ENCODE measurements at regions not wholly inside any gene's neighbourhood (a gene's known extent, or its start where the extent isn't known, plus 50 kb on each side); places are given as distances from the start of the nearest gene placed in this dataset.

GRCh38 chr1:80101159-80101558, 1094.6 kb upstream of the ADGRL4 start:
- Histone ChIP-seq H3K27me3 (replicated peaks; ENCODE audit: insufficient read depth, low read length) (no peaks in the 10 kb centered on the region), H4K20me1 (ENCODE audit: insufficient read depth, low read length) (no peaks in the 10 kb centered on the region), H3F3A (ENCODE audit: insufficient read depth, low read length) (no peaks in the 10 kb centered on the region), H3K4me2 (ENCODE audit: low read depth, low read length) (no peak overlapping the region), H3K9me2 (replicated peaks; ENCODE audit: insufficient read depth, low read length) (no peaks in the 10 kb centered on the region), H3K27ac (ENCODE audit: low read length) (no peak overlapping the region), H2AFZ (ENCODE audit: low read length) (no peak overlapping the region), H3K4me3 (ENCODE audit: low read length) (no peak overlapping the region), H3K79me2 (ENCODE audit: low read length) (no peaks in the 10 kb centered on the region), H3K36me3 (replicated peaks; ENCODE audit: insufficient read depth, low read length) (no peaks in the 10 kb centered on the region), H3K9ac (ENCODE audit: low read length) (no peak overlapping the region), H3K9me3 (replicated peaks; ENCODE audit: insufficient read depth, low read length) (no peaks in the 10 kb centered on the region; the same call in 1 of the 2 replicates), H3K4me1 (ENCODE audit: low read length) (no peaks in the 10 kb centered on the region)
- TF ChIP-seq EZH2 (optimal IDR thresholded peaks at IDR 0.05; ENCODE audit: low read depth, low read length) (no peak), CTCF (IDR thresholded peaks at IDR 0.05; ENCODE audit: low read length) (no peak), EZH2phosphoT487 (IDR thresholded peaks at IDR 0.05; ENCODE audit: low read length) (no peak)
- no peak for DNase-seq

GRCh38 chr1:80099713-80100112, 1093.2 kb upstream of the ADGRL4 start:
- no peak overlapping the region for H3K27ac ChIP-seq (ENCODE audit: low read length)
- no peak for DNase-seq
- H3K4me2 ChIP-seq (ENCODE audit: low read depth, low read length), result no peak overlapping the region
- no peaks in the 10 kb centered on the region; the same call in 1 of the 2 replicates for H3K9me3 ChIP-seq (replicated peaks; ENCODE audit: insufficient read depth, low read length)
- no peaks in the 10 kb centered on the region for H3F3A ChIP-seq (ENCODE audit: insufficient read depth, low read length)
- no peaks in the 10 kb centered on the region for H3K27me3 ChIP-seq (replicated peaks; ENCODE audit: insufficient read depth, low read length)
- H3K4me1 ChIP-seq (ENCODE audit: low read length), result no peaks in the 10 kb centered on the region
- no peak overlapping the region for H3K9ac ChIP-seq (ENCODE audit: low read length)
- H3K36me3 ChIP-seq (replicated peaks; ENCODE audit: insufficient read depth, low read length), result no peaks in the 10 kb centered on the region
- H3K79me2 ChIP-seq (ENCODE audit: low read length), result no peaks in the 10 kb centered on the region
- H2AFZ ChIP-seq (ENCODE audit: low read length), result no peak overlapping the region
- no peak overlapping the region for H3K4me3 ChIP-seq (ENCODE audit: low read length)
- no peaks in the 10 kb centered on the region for H3K9me2 ChIP-seq (replicated peaks; ENCODE audit: insufficient read depth, low read length)
- H4K20me1 ChIP-seq (ENCODE audit: insufficient read depth, low read length), result no peaks in the 10 kb centered on the region
- TF ChIP-seq EZH2 (optimal IDR thresholded peaks at IDR 0.05; ENCODE audit: low read depth, low read length) (no peak), CTCF (IDR thresholded peaks at IDR 0.05; ENCODE audit: low read length) (no peak), EZH2phosphoT487 (IDR thresholded peaks at IDR 0.05; ENCODE audit: low read length) (no peak)

GRCh38 chr1:80085067-80085466, 1078.5 kb upstream of the ADGRL4 start:
- Histone ChIP-seq H3K79me2 (ENCODE audit: low read length) (no peaks in the 10 kb centered on the region), H3K4me1 (ENCODE audit: low read length) (no peaks in the 10 kb centered on the region), H3K4me2 (ENCODE audit: low read depth, low read length) (no peak overlapping the region)

More at GRCh38 chr1:80085067-80085466, 1078.5 kb upstream of the ADGRL4 start:
- Histone ChIP-seq H3K9me2 (replicated peaks; ENCODE audit: insufficient read depth, low read length) (no peaks in the 10 kb centered on the region), H3K36me3 (replicated peaks; ENCODE audit: insufficient read depth, low read length) (no peaks in the 10 kb centered on the region), H3K4me3 (ENCODE audit: low read length) (no peak overlapping the region), H3F3A (ENCODE audit: insufficient read depth, low read length) (no peaks in the 10 kb centered on the region), H4K20me1 (ENCODE audit: insufficient read depth, low read length) (no peaks in the 10 kb centered on the region), H3K27ac (ENCODE audit: low read length) (no peak overlapping the region), H3K9ac (ENCODE audit: low read length) (no peak overlapping the region), H3K9me3 (replicated peaks; ENCODE audit: insufficient read depth, low read length) (no peaks in the 10 kb centered on the region), H2AFZ (ENCODE audit: low read length) (no peak overlapping the region), H3K27me3 (replicated peaks; ENCODE audit: insufficient read depth, low read length) (no peaks in the 10 kb centered on the region)
- TF ChIP-seq CTCF (IDR thresholded peaks at IDR 0.05; ENCODE audit: low read length) (no peak), EZH2phosphoT487 (IDR thresholded peaks at IDR 0.05; ENCODE audit: low read length) (no peak), EZH2 (optimal IDR thresholded peaks at IDR 0.05; ENCODE audit: low read depth, low read length) (no peak)
- DNase-seq, result no peak

Measured in MM.1S (cell line).